GM21825 (cell line): ENCODE measurements at regions not wholly inside any gene's neighbourhood (a gene's known extent, or its start where the extent isn't known, plus 50 kb on each side); places are given as distances from the start of the nearest gene placed in this dataset.
A peak's percentile ranks its signal among the peaks of the same experiment; 100 is the strongest.

Experiments
- ATAC-seq: cut with Tn5 transposase; IDR thresholded peaks from one replicate; pipeline ENCODE4 v1.9.1; 2021; ENCODE audit warnings: mild to moderate bottlenecking, moderate library complexity; ENCODE audit not compliant: unreplicated experiment

GRCh38 chr4:138964716-138965426, 50.7 kb upstream of the NOCT start:
- ATAC-seq = no peak

GRCh38 chr4:138963412-138963811, 52.2 kb upstream of the NOCT start:
- no peak for ATAC-seq

- no peak for ATAC-seq
Observed at GRCh38 chr4:138961664-138962063, 53.9 kb upstream of the NOCT start.

- no peak for ATAC-seq
Observed at GRCh38 chr4:138961129-138961528, 54.5 kb upstream of the NOCT start.

- ATAC-seq = no peak
Observed at GRCh38 chr4:138960175-138960710, 55.3 kb upstream of the NOCT start.

- ATAC-seq = no peak
Observed at GRCh38 chr4:138959097-138959815, 56.3 kb upstream of the NOCT start.

GRCh38 chr4:138958519-138958918, 57.1 kb upstream of the NOCT start:
- no peak for ATAC-seq

- ATAC-seq = no peak
Observed at GRCh38 chr4:138957302-138957701, 58.3 kb upstream of the NOCT start.

- no peak for ATAC-seq
Observed at GRCh38 chr4:138954428-138954827, 61.2 kb upstream of the NOCT start.

- ATAC-seq = no peak
Observed at GRCh38 chr4:138953961-138954371, 61.6 kb upstream of the NOCT start.

GRCh38 chr4:138952411-138952810, 63.2 kb upstream of the NOCT start:
- no peak for ATAC-seq

- ATAC-seq = no peak
Observed at GRCh38 chr4:138951764-138952163, 63.8 kb upstream of the NOCT start.

- no peak for ATAC-seq
Observed at GRCh38 chr4:138949866-138950265, 65.7 kb upstream of the NOCT start.

GRCh38 chr4:138948918-138949317, 66.7 kb upstream of the NOCT start:
- no peak for ATAC-seq

- ATAC-seq = no peak
Observed at GRCh38 chr4:138946306-138946705, 69.3 kb upstream of the NOCT start.

- ATAC-seq = no peak
Observed at GRCh38 chr4:138945840-138946239, 69.7 kb upstream of the NOCT start.

- ATAC-seq = no peak
Observed at GRCh38 chr4:138945401-138945800, 70.2 kb upstream of the NOCT start.

GRCh38 chr4:138943893-138944292, 71.7 kb upstream of the NOCT start:
- peak; percentile 65 for ATAC-seq

- ATAC-seq = no peak
Observed at GRCh38 chr4:138941037-138941436, 74.5 kb upstream of the NOCT start.

- ATAC-seq = no peak
Observed at GRCh38 chr4:138939960-138940359, 75.6 kb upstream of the NOCT start.

- ATAC-seq = no peak
Observed at GRCh38 chr4:138938366-138938690, 77.3 kb upstream of the NOCT start.

GRCh38 chr4:138935135-138935807, 80.3 kb upstream of the NOCT start:
- no peak for ATAC-seq
